Psoas muscle (tissue), 7 donors: ENCODE measurements at regions not wholly inside any gene's neighbourhood (a gene's known extent, or its start where the extent isn't known, plus 50 kb on each side); places are given as distances from the start of the nearest gene placed in this dataset.

Experiments used
- ATAC-seq, 4 donors: fragments of 200-7000 bp; cut with Tn5 transposase; one replicate each; pipeline ENCODE4 v1.9.1; 2020; ENCODE audit warnings: moderate library complexity in 3 of 4, mild to moderate bottlenecking in 2 of 4
- DNase-seq, 2 donors: peaks; one replicate each; pipeline ENCODE4 v3.0.0-alpha.2; 2020
- H3K27ac ChIP-seq: fragments of 200-600 bp; one replicate; pipeline ENCODE4 v1.8.0; 2022
- H3K27me3 ChIP-seq, 3 donors: fragments of 200-600 bp in 1 of 3; one replicate each; pipeline versions ENCODE4 v1.6.1 to v1.8.0; 2013 to 2022; ENCODE audit warnings: low read length in 2 of 3, mild to moderate bottlenecking in 2 of 3, moderate library complexity in 1 of 3; ENCODE audit not compliant: insufficient read depth in 3 of 3
- H3K36me3 ChIP-seq, 2 donors: fragments of 200-600 bp in 1 of 2; one replicate each; pipeline versions ENCODE4 v1.6.1 to v1.8.0; 2013 to 2022; ENCODE audit warnings: low read depth in 1 of 2, mild to moderate bottlenecking in 1 of 2, moderate library complexity in 1 of 2; ENCODE audit not compliant: insufficient read depth in 1 of 2
- H3K4me1 ChIP-seq: fragments of 200-600 bp; one replicate; pipeline ENCODE4 v1.8.0; 2022
- H3K4me3 ChIP-seq: fragments of 200-600 bp; one replicate; pipeline ENCODE4 v1.8.0; 2022; ENCODE audit warnings: mild to moderate bottlenecking
- H3K9me3 ChIP-seq: fragments of 200-600 bp; one replicate; pipeline ENCODE4 v1.8.0; 2022
- CTCF ChIP-seq: fragments of 200-600 bp; IDR thresholded peaks from one replicate; pipeline ENCODE4 v1.8.0; 2022; ENCODE audit warnings: antibody characterized with exemption
- WGBS, 3 donors: extraction: QIAGEN DNeasy Blood & Tissue Kit; methylation state at CpG; one replicate each; pipeline versions ENCODE4 v1.1.6 to v1.1.7; 2013; 5-methylcytosine and 5-hydroxymethylcytosine counted together
- intact Hi-C, 2 donors: fragments of 100-400 bp; cut with DNase I; formaldehyde crosslinking; loops; one replicate each; pipeline versions ENCODE4 v1.11.0 to v1.14.2; 2022
- donor health status: healthy with polysubstance abuse.
- donor health status: DM: no; HTN: no; CAD: no; lungs with moderate emphysema.
- donor health status: Bipolar disorder and iron deficiency.
- donor health status: healthy.
- donor health status: DM: yes; HTN: yes; CAD: no.
- donor health status: DM: no; HTN: no; CAD: no.
- donor health status: DM: yes; HTN: yes; CAD: no.

- H3K27ac ChIP-seq = no peak overlapping the region
- no peaks in the 10 kb centered on the region for H3K27me3 ChIP-seq
- intact Hi-C loops = loop anchor here (10.0 kb wide), 2 partner anchors 159 to 269 kb away; partner anchors contain the start of gene EGLN3 (in 1 of the 2)
- no peak for TF ChIP-seq CTCF
- H3K36me3 ChIP-seq = no peaks in the 10 kb centered on the region
- H3K9me3 ChIP-seq = no peaks in the 10 kb centered on the region
- ATAC-seq (peak in 2 of 4 donors; percentile 26 to 34), DNase-seq (no peak)
- no peak overlapping the region for H3K4me3 ChIP-seq
- H3K4me1 ChIP-seq = peaks cover 8% of the 10 kb centered on the region
These were observed 237.8 kb downstream of the SPTSSA start for GRCh38 chr14:34224221-34224620.

GRCh38 chr14:34223373-34224148 lies 238.5 kb downstream of the SPTSSA start:
- DNase-seq (no peak), ATAC-seq (no peak)
- intact Hi-C loops = loop anchor here (10.0 kb wide), 2 partner anchors 159 to 269 kb away; partner anchors contain the start of gene EGLN3 (in 1 of the 2)
- H3K4me1 ChIP-seq = peaks cover 8% of the 10 kb centered on the region
- no peaks in the 10 kb centered on the region for H3K36me3 ChIP-seq
- no peaks in the 10 kb centered on the region for H3K27me3 ChIP-seq
- 74 to 82% (median 76%) methylated on average over 3 of the region's 3 CpGs for WGBS, 3 donors
- no peak overlapping the region for H3K27ac ChIP-seq
- no peaks in the 10 kb centered on the region for H3K9me3 ChIP-seq
- no peak for TF ChIP-seq CTCF
- no peak overlapping the region for H3K4me3 ChIP-seq

GRCh38 chr14:34222867-34223266 lies 239.2 kb downstream of the SPTSSA start:
- Histone ChIP-seq H3K36me3 (no peaks in the 10 kb centered on the region), H3K4me3 (no peak overlapping the region), H3K4me1 (peaks cover 4% of the 10 kb centered on the region), H3K27me3 (no peaks in the 10 kb centered on the region), H3K27ac (no peak overlapping the region), H3K9me3 (no peaks in the 10 kb centered on the region)
- ATAC-seq = no peak
- TF ChIP-seq CTCF = no peak
- intact Hi-C loops = loop anchor here (10.0 kb wide), 2 partner anchors 158 to 268 kb away; partner anchors contain the start of gene EGLN3 (in 1 of the 2)
- WGBS, 3 donors = 77 to 85% (median 79%) methylated on average over 6 of the region's 6 CpGs
- no peak for DNase-seq

GRCh38 chr14:34222122-34222521 lies 239.9 kb downstream of the SPTSSA start:
- DNase-seq (no peak), ATAC-seq (no peak)
- no peak overlapping the region for H3K27ac ChIP-seq
- TF ChIP-seq CTCF = no peak
- H3K9me3 ChIP-seq = no peaks in the 10 kb centered on the region
- intact Hi-C loops = loop anchor here (10.0 kb wide), 2 partner anchors 157 to 267 kb away; partner anchors contain the start of gene EGLN3 (in 1 of the 2)
- WGBS, 3 donors = 70 to 77% (median 77%) methylated on average over 3 of the region's 3 CpGs
- H3K36me3 ChIP-seq = no peaks in the 10 kb centered on the region
- no peak overlapping the region for H3K4me3 ChIP-seq
- H3K27me3 ChIP-seq = no peaks in the 10 kb centered on the region
- H3K4me1 ChIP-seq = no peaks in the 10 kb centered on the region
